ENCODE measurements at regions not wholly inside any gene's neighbourhood (a gene's known extent, or its start where the extent isn't known, plus 50 kb on each side); places are given as distances from the start of the nearest gene placed in this dataset.

GRCh38 chr4:170526471-170526870, 436.7 kb upstream of the AADAT start:
- BruUV-seq (replicated peaks): no TSS peak
- Histone ChIP-seq H2AFZ (ENCODE audit: low read depth, low read length, poor library complexity, severe bottlenecking) (no peak overlapping the region), H3K4me2 (ENCODE audit: low read length) (no peak overlapping the region), H3K4me1 (ENCODE audit: control insufficient read depth in 1 of 2, insufficient read depth in 2 of 2, low read length in 2 of 2) (no peaks in the 10 kb centered on the region), H3K27me3 (ENCODE audit: insufficient read depth, low read length) (no peaks in the 10 kb centered on the region), H3K36me3 (ENCODE audit: control insufficient read depth in 1 of 2, insufficient read depth in 2 of 2, low read length in 2 of 2) (no peaks in the 10 kb centered on the region), H3K9me2 (ENCODE audit: insufficient read depth) (no peaks in the 10 kb centered on the region), H3K9me3 (ENCODE audit: control insufficient read depth in 1 of 2, insufficient read depth in 1 of 2, low read depth in 1 of 2, low read length in 2 of 2) (no peaks in the 10 kb centered on the region), H3K79me2 (ENCODE audit: insufficient read depth, low read length) (no peaks in the 10 kb centered on the region), H3K9ac (ENCODE audit: low read length) (no peak overlapping the region), H3K27ac (ENCODE audit: low read depth, low read length) (no peak overlapping the region), H4K20me1 (ENCODE audit: insufficient read depth) (no peaks in the 10 kb centered on the region), H3K4me3 (replicated peaks in 1 of 2; ENCODE audit: low read depth in 1 of 2, low read length in 2 of 2) (no peak overlapping the region)
- no peak for ATAC-seq
- DNase-seq (ENCODE audit: low read depth, low spot score): no peak
- ChIA-PET RAD21 (ENCODE audit: low non-redundant PET in 1 of 2, low total read pairs in 2 of 2, uncharacterized antibody in 2 of 2, unreplicated experiment in 2 of 2) (no interaction called here), POLR2A (no interaction called here), CTCF (no interaction called here)
- intact Hi-C loops (cut with micrococcal nuclease): no loop called here
- TF ChIP-seq ZBTB33 (IDR thresholded peaks at IDR 0.05; ENCODE audit: extremely low read depth, insufficient replicate concordance, low read length) (no peak), ZFX (IDR thresholded peaks at IDR 0.05) (no peak), SP1 (IDR thresholded peaks at IDR 0.05; ENCODE audit: low read depth) (no peak), MAX (IDR thresholded peaks at IDR 0.05) (no peak), FOSL1 (IDR thresholded peaks at IDR 0.05; ENCODE audit: low read depth) (no peak), CTCF (IDR thresholded peaks at IDR 0.05 in 2 of 3, conservative IDR thresholded peaks at IDR 0.05 in 1 of 3; ENCODE audit: borderline replicate concordance in 1 of 3, insufficient read depth in 1 of 3, low read depth in 2 of 3, low read length in 2 of 3) (no peak), CEBPB (IDR thresholded peaks at IDR 0.05; ENCODE audit: low read depth) (no peak), EGR1 (IDR thresholded peaks at IDR 0.05; ENCODE audit: low read depth) (no peak), POLR2AphosphoS5 (IDR thresholded peaks at IDR 0.05; ENCODE audit: low read depth, low read length) (no peak), ELF1 (IDR thresholded peaks at IDR 0.05; ENCODE audit: borderline replicate concordance, low read depth) (no peak), POLR2A (IDR thresholded peaks at IDR 0.05; ENCODE audit: borderline replicate concordance, extremely low read depth, insufficient read depth, insufficient read length) (no peak), REST (IDR thresholded peaks at IDR 0.05; ENCODE audit: low read depth) (no peak)
